CD14-positive monocyte (primary cell): ENCODE measurements at regions not wholly inside any gene's neighbourhood (a gene's known extent, or its start where the extent isn't known, plus 50 kb on each side); places are given as distances from the start of the nearest gene placed in this dataset.

Experiments used
- DNase-seq, 3 donors: peaks; one replicate each; pipeline ENCODE4 v3.0.0-alpha.2; 2011 to 2022
- H2AFZ ChIP-seq: 2 replicates; pipeline ENCODE4 v1.6.0; 2012; ENCODE audit warnings: mild to moderate bottlenecking, low read depth, low read length, inconsistent platforms; ENCODE audit not compliant: insufficient read depth, poor library complexity, severe bottlenecking
- H3K27ac ChIP-seq, 2 donors: 1 replicate in 1 of 2; 2 replicates in 1 of 2; pipeline ENCODE4 v1.5.1; 2012 to 2013; ENCODE audit warnings: low read length in 2 of 2, control low read depth in 1 of 2, inconsistent platforms in 1 of 2, low read depth in 1 of 2, mild to moderate bottlenecking in 1 of 2
- H3K27me3 ChIP-seq, 2 donors: one replicate each; pipeline versions ENCODE4 v1.6.0 to v1.6.1; 2011 to 2013; ENCODE audit warnings: low read length in 2 of 2; ENCODE audit not compliant: control insufficient read depth in 2 of 2, insufficient read depth in 2 of 2
- H3K36me3 ChIP-seq, 2 donors: replicated peaks in 1 of 2; 1 replicate in 1 of 2; 2 replicates in 1 of 2; pipeline versions ENCODE4 v1.5.1 to v1.6.1; 2012 to 2013; ENCODE audit warnings: low read length in 2 of 2, control low read depth in 1 of 2, inconsistent platforms in 1 of 2, mild to moderate bottlenecking in 1 of 2; ENCODE audit not compliant: insufficient read depth in 2 of 2, control insufficient read depth in 1 of 2
- H3K4me1 ChIP-seq, 2 donors: 1 replicate in 1 of 2; 2 replicates in 1 of 2; pipeline versions ENCODE4 v1.5.1 to v1.6.1; 2012 to 2013; ENCODE audit warnings: low read length in 2 of 2, control low read depth in 1 of 2, inconsistent platforms in 1 of 2, mild to moderate bottlenecking in 1 of 2, moderate library complexity in 1 of 2; ENCODE audit not compliant: insufficient read depth in 2 of 2, control insufficient read depth in 1 of 2
- H3K4me2 ChIP-seq: replicated peaks from 2 replicates; pipeline ENCODE3; 2012; ENCODE audit warnings: low read length, moderate library complexity, mild to moderate bottlenecking; ENCODE audit not compliant: poor library complexity, severe bottlenecking; ENCODE audit errors: extremely low read depth
- H3K4me3 ChIP-seq, 3 experiments: fragments of 200-600 bp in 1 of 3; sonication (generic) in 1 of 3; replicated peaks in 1 of 3; 1 replicate in 2 of 3; 2 replicates in 1 of 3; pipeline ENCODE4 v1.5.1; 2011 to 2013; ENCODE audit warnings: low read length in 3 of 3, mild to moderate bottlenecking in 3 of 3, control low read depth in 2 of 3, low read depth in 2 of 3, inconsistent platforms in 1 of 3, moderate library complexity in 1 of 3
- H3K79me2 ChIP-seq: 2 replicates; pipeline ENCODE4 v1.6.0; 2012; ENCODE audit warnings: mild to moderate bottlenecking, control low read depth, inconsistent platforms, low read length, moderate library complexity; ENCODE audit not compliant: insufficient read depth
- H3K9ac ChIP-seq: 2 replicates; pipeline ENCODE4 v1.6.0; 2017; ENCODE audit warnings: low read length, mild to moderate bottlenecking; ENCODE audit not compliant: insufficient read depth, poor library complexity, severe bottlenecking
- H3K9me3 ChIP-seq, 2 donors: replicated peaks in 1 of 2; 1 replicate in 1 of 2; 2 replicates in 1 of 2; pipeline versions ENCODE4 v1.5.1 to v1.6.1; 2012 to 2013; ENCODE audit warnings: low read length in 2 of 2, control low read depth in 1 of 2; ENCODE audit not compliant: control insufficient read depth in 1 of 2, insufficient read depth in 1 of 2
- H4K20me1 ChIP-seq: 2 replicates; pipeline ENCODE4 v1.6.0; 2012; ENCODE audit warnings: mild to moderate bottlenecking, low read length, control low read depth, moderate library complexity; ENCODE audit not compliant: insufficient read depth
- H3K27ac Mint-ChIP-seq, 7 donors: one replicate each; pipeline ENCODE4 v1.8.0; 2020; ENCODE audit warnings: mild to moderate bottlenecking in 7 of 7, mixed read lengths in 7 of 7, moderate library complexity in 6 of 7, inconsistent platforms in 2 of 7
- H3K27me3 Mint-ChIP-seq, 3 donors: one replicate each; pipeline ENCODE4 v1.8.0; 2021 to 2022; ENCODE audit warnings: low read depth in 3 of 3, mild to moderate bottlenecking in 3 of 3, mixed read lengths in 3 of 3, moderate library complexity in 3 of 3, inconsistent platforms in 1 of 3
- H3K36me3 Mint-ChIP-seq, 2 donors: one replicate each; pipeline ENCODE4 v1.8.0; 2020; ENCODE audit warnings: mixed read lengths in 2 of 2, inconsistent platforms in 1 of 2, mild to moderate bottlenecking in 1 of 2
- H3K4me1 Mint-ChIP-seq: one replicate; pipeline ENCODE4 v1.8.0; 2020; ENCODE audit warnings: mild to moderate bottlenecking, mixed read lengths
- H3K4me3 Mint-ChIP-seq, 2 donors: one replicate each; pipeline ENCODE4 v1.8.0; 2020; ENCODE audit warnings: mild to moderate bottlenecking in 2 of 2, mixed read lengths in 2 of 2, moderate library complexity in 1 of 2
- H3K9me3 Mint-ChIP-seq, 7 donors: one replicate each; pipeline ENCODE4 v1.8.0; 2020 to 2022; ENCODE audit warnings: mixed read lengths in 7 of 7, mild to moderate bottlenecking in 6 of 7, moderate library complexity in 6 of 7, inconsistent platforms in 2 of 7
- whole genome bisulfite sequencing: methylation state at CpG from one replicate; pipeline ENCODE4 v1.1.5; 2013; ENCODE audit warnings: missing lambda C conversion rate; ENCODE audit not compliant: insufficient coverage; 5-methylcytosine and 5-hydroxymethylcytosine counted together
- intact Hi-C, 2 donors: fragments of 100-400 bp; cut with micrococcal nuclease; formaldehyde crosslinking; loops; one replicate each; pipeline versions ENCODE4 v1.15.0 to v1.15.1; 2023
- TF ChIP-seq, protein P1 (sequence below): fragments of 200-600 bp; IDR thresholded peaks from one replicate; pipeline ENCODE4 v1.8.0; 2022; ENCODE audit warnings: antibody characterized with exemption, mild to moderate bottlenecking

DNA sequence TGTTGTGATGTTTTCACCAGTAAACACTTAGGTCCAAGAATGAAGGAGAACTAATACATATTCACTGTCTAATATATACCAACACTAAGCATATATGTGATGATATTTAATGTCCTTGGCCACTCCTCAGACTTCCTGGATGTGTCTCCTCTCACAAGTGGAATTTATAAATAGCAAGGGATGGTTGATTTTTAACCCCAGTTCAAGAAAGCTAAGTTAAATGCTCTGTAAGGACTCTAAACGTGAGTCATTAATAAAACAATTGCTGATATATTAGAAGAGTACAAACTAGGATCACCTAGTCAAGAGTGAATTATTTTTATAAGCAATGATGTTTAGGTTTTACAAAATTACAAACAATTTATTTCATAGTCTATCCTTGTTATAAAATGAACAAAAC, 355.9 kb upstream of the TMEM229A start:
- Histone ChIP-seq H2AFZ (no peak overlapping the region), H3K27me3 (no peaks in the 10 kb centered on the region), H3K9ac (no peak overlapping the region), H3K36me3 (no peaks in the 10 kb centered on the region), H3K4me2 (no peak overlapping the region), H3K27ac (no peak overlapping the region), H3K4me3 (no peak overlapping the region), H4K20me1 (no peaks in the 10 kb centered on the region), H3K9me3 (no peaks in the 10 kb centered on the region), H3K79me2 (no peaks in the 10 kb centered on the region), H3K4me1 (no peaks in the 10 kb centered on the region)
- Mint-ChIP-seq H3K4me1 (no peaks in the 10 kb centered on the region), H3K4me3 (no peak overlapping the region), H3K9me3 (peaks cover 0 to 2% (median 0%) of the 10 kb centered on the region in 7 donors), H3K36me3 (no peaks in the 10 kb centered on the region), H3K27ac (no peak overlapping the region), H3K27me3 (no peaks in the 10 kb centered on the region)
- TF ChIP-seq, protein P1, sequence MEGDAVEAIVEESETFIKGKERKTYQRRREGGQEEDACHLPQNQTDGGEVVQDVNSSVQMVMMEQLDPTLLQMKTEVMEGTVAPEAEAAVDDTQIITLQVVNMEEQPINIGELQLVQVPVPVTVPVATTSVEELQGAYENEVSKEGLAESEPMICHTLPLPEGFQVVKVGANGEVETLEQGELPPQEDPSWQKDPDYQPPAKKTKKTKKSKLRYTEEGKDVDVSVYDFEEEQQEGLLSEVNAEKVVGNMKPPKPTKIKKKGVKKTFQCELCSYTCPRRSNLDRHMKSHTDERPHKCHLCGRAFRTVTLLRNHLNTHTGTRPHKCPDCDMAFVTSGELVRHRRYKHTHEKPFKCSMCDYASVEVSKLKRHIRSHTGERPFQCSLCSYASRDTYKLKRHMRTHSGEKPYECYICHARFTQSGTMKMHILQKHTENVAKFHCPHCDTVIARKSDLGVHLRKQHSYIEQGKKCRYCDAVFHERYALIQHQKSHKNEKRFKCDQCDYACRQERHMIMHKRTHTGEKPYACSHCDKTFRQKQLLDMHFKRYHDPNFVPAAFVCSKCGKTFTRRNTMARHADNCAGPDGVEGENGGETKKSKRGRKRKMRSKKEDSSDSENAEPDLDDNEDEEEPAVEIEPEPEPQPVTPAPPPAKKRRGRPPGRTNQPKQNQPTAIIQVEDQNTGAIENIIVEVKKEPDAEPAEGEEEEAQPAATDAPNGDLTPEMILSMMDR = no peak
- no CpG with 5 or more reads among the region's 1 CpG for WGBS
- no peak for DNase-seq
- intact Hi-C loops = no loop called here

DNA sequence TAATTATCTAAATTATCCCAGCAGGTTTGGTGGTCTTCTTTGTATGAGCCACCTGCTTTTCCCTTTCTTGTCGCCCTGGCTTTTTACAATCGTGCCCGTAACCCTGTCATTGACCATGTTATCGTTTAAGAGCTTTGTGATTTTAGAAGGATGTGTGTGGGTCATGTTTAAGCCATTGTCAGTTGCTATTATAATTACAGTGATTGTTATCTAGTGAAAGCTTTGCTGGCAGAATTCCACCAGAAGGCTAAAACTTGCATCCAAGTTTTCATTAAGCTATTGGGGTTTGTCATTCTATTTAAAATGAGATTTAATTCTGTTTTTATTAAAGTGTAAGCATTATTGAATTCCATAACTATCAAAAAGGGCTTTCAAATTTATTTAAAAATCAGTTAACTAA, 354.2 kb upstream of the TMEM229A start:
- no peaks in the 10 kb centered on the region for H3K4me1 Mint-ChIP-seq
- Histone ChIP-seq H3K4me1 (no peaks in the 10 kb centered on the region), H3K4me3 (no peak overlapping the region), H4K20me1 (no peaks in the 10 kb centered on the region), H3K4me2 (no peak overlapping the region), H3K79me2 (no peaks in the 10 kb centered on the region), H3K9me3 (no peaks in the 10 kb centered on the region), H3K36me3 (no peaks in the 10 kb centered on the region), H3K27ac (no peak overlapping the region), H3K9ac (no peak overlapping the region), H2AFZ (no peak overlapping the region), H3K27me3 (no peaks in the 10 kb centered on the region)
- no CpG with 5 or more reads among the region's 4 CpGs for WGBS
- TF ChIP-seq, protein P1 = no peak
- no peak overlapping the region for H3K4me3 Mint-ChIP-seq
- H3K27me3 Mint-ChIP-seq = no peaks in the 10 kb centered on the region
- DNase-seq = no peak
- H3K36me3 Mint-ChIP-seq = no peaks in the 10 kb centered on the region
- peaks cover 0 to 2% (median 0%) of the 10 kb centered on the region in 7 donors for H3K9me3 Mint-ChIP-seq
- H3K27ac Mint-ChIP-seq = no peak overlapping the region
- intact Hi-C loops = no loop called here
